ENCODE measurements at regions not wholly inside any gene's neighbourhood (a gene's known extent, or its start where the extent isn't known, plus 50 kb on each side); places are given as distances from the start of the nearest gene placed in this dataset.

GRCh38 chr2:167900435-167901114, 346.8 kb downstream of the STK39 start:
- DNase-seq (ENCODE audit: insufficient read length, low spot score) (no peak), FAIRE-seq (no peak)
- TF ChIP-seq POLR2A (IDR thresholded peaks at IDR 0.05; ENCODE audit: low read depth, low read length) = no peak

GRCh38 chr2:167898340-167898739, 349.1 kb downstream of the STK39 start:
- no peak for DNase-seq (ENCODE audit: insufficient read length, low spot score)
- FAIRE-seq = no peak
- TF ChIP-seq POLR2A (IDR thresholded peaks at IDR 0.05; ENCODE audit: low read depth, low read length) = no peak

DNA sequence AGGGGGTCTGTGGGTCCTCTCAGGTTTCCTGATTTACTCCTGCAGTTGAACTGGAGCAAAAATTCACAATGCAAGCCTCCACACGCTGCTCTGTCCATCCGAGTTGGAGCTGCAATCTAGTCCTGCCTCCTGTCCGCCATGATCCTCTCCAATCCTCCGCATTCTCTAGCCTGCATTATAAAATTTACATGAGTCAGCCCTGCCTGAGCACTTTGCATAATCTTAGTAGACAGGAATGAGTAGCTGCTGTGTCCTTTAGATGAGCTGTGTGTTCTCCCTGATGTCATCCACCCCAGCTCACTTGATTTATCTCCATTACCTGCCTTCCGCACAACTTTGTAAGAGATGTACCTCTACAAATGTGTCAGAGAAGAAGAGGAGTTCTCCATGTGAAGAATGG, 355.6 kb downstream of the STK39 start:
- no peak for FAIRE-seq

GRCh38 chr2:167890739-167891138, 356.7 kb downstream of the STK39 start:
- no peak for TF ChIP-seq POLR2A (IDR thresholded peaks at IDR 0.05; ENCODE audit: low read depth, low read length)
- DNase-seq (ENCODE audit: insufficient read length, low spot score) (no peak), FAIRE-seq (no peak)

More for the DNA sequence above, 355.6 kb downstream of the STK39 start:
- DNase-seq (ENCODE audit: insufficient read length, low spot score) = no peak
- TF ChIP-seq POLR2A (IDR thresholded peaks at IDR 0.05; ENCODE audit: low read depth, low read length) = no peak

DNA sequence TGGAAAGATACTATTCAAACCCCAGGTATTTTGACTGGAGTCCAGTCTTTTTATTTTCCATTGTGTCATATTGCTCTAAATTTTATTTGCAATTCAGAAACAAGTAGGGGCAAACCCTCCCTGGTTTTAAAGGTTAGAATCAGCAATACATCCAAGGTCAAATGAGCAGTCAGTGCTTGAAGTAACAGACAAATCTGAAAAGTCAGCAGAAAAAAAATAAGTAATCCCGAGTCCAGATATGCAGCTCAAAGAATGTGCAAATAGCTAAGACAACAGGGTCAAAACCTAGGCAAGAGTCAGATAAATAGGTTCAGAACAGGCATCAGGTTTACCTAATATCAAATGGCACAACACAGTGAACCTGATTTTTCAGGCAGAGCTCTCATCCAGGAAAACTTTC, 367.0 kb downstream of the STK39 start:
- TF ChIP-seq POLR2A (IDR thresholded peaks at IDR 0.05; ENCODE audit: low read depth, low read length) = no peak
- DNase-seq (ENCODE audit: insufficient read length, low spot score) (no peak), FAIRE-seq (no peak)

GRCh38 chr2:167875529-167875928, 371.9 kb downstream of the STK39 start:
- DNase-seq (ENCODE audit: insufficient read length, low spot score) = no peak
- FAIRE-seq = no peak
- TF ChIP-seq POLR2A (IDR thresholded peaks at IDR 0.05; ENCODE audit: low read depth, low read length) = no peak

DNA sequence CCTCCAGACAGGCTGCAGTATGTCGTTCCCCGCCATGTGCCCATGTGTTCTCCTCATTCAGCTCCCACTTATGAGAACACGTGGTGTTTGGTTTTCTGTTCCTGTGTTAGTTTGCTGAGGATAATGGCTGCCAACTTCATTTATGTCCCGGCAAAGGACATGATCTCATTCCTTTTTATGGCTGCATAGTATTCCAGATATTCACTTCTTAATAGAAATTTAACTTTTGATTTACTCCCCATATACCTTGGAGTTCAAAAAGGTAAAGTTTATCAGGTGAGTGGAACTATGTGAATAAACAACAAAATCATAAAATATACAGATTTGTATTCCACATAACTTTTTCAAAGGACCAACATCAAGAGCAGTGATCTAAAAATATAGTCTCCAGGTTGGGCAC, 372.6 kb downstream of the STK39 start:
- no peak for TF ChIP-seq POLR2A (IDR thresholded peaks at IDR 0.05; ENCODE audit: low read depth, low read length)
- DNase-seq (ENCODE audit: insufficient read length, low spot score) (no peak), FAIRE-seq (no peak)

- TF ChIP-seq POLR2A (IDR thresholded peaks at IDR 0.05; ENCODE audit: low read depth, low read length) = no peak
- FAIRE-seq (no peak), DNase-seq (ENCODE audit: insufficient read length, low spot score) (no peak)
These were observed 376.1 kb downstream of the STK39 start for GRCh38 chr2:167871286-167871685.

GRCh38 chr2:167869200-167869599, 378.2 kb downstream of the STK39 start:
- DNase-seq (ENCODE audit: insufficient read length, low spot score) = no peak
- no peak for FAIRE-seq
- TF ChIP-seq POLR2A (IDR thresholded peaks at IDR 0.05; ENCODE audit: low read depth, low read length) = no peak

DNA sequence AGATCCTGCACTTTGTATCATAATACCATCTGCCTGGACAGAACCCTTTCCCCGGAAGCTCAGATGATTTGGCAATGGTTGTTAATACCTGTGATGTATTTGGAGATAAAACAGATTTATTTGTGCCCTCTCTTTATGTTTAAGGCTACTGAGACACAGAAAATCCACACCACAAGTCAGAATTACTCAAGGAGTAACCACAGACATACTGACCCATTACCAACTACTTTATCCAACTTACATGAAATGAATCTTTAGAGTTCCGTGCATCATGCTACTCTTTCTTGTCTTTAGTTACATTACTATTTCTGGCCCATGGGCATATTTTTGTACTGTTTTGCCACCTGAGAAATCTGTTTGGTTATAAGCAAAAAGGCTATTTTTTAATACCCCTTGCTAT, 384.0 kb downstream of the STK39 start:
- no peak for TF ChIP-seq POLR2A (IDR thresholded peaks at IDR 0.05; ENCODE audit: low read depth, low read length)
- DNase-seq (ENCODE audit: insufficient read length, low spot score) (no peak), FAIRE-seq (no peak)

DNA sequence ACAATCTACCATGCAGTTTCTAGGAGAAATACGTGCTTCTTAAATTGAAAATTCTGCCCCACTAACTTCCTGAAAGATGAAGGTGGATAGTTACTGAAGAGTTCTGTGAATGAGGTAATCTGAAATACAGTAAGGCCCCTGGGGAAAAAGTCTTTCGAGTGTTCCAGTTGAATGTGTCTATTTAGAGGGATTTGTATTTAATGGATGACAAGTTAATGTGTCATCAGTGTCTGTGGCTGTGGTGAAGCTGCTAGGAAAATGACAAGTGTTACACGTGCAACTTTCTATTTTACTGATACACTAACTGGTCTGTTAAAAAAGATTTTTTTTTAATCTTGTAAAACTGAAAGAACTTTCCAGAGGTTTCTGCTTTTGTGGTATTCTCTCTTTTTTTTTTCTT, 384.6 kb downstream of the STK39 start:
- no peak for FAIRE-seq
- peak; percentile 11 for DNase-seq (ENCODE audit: insufficient read length, low spot score)
- TF ChIP-seq POLR2A (IDR thresholded peaks at IDR 0.05; ENCODE audit: low read depth, low read length) = no peak

DNA sequence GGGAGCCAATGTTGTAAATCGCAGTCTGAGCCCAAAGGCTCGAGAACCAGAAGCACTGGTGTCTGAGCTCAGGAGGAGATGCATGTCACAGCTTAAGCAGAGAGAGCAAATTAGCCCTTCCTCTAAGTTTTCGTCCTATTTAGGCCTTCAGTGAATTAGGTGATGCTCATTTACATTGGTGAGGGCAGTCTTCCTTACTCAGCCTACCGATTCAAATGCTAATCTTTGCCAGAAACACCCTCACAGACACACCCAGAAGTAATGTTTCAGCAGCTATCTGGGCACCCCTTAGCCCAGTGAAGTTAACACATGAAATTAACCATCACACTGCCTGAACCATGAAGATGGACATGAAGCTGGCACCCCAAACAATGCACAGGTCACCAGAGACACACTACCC, 385.1 kb downstream of the STK39 start:
- FAIRE-seq = no peak
- DNase-seq (ENCODE audit: insufficient read length, low spot score) = no peak
- no peak for TF ChIP-seq POLR2A (IDR thresholded peaks at IDR 0.05; ENCODE audit: low read depth, low read length)

GRCh38 chr2:167861574-167862193, 385.7 kb downstream of the STK39 start:
- no peak for FAIRE-seq
- no peak for DNase-seq (ENCODE audit: insufficient read length, low spot score)
- TF ChIP-seq POLR2A (IDR thresholded peaks at IDR 0.05; ENCODE audit: low read depth, low read length) = no peak

DNA sequence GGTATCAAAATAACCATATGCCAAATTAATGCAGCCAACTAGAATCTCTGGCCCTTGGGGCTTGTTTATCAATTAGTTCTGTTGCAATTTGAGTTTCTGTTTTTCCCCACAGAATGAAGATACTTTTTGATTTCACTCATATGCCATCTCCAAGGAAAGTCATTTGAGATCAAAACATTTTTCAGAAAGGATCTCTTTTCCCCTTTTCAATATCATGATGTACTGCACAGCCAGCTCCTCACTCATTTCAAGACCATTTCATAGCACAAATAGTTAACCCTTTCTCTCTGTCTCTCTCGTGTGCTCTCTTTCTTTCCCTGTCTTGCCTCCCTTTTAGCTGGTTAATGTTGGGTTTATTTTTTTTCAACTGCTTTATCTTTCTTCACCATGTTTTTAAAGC, 387.3 kb downstream of the STK39 start:
- FAIRE-seq (no peak), DNase-seq (ENCODE audit: insufficient read length, low spot score) (no peak)
- TF ChIP-seq POLR2A (IDR thresholded peaks at IDR 0.05; ENCODE audit: low read depth, low read length) = no peak

DNA sequence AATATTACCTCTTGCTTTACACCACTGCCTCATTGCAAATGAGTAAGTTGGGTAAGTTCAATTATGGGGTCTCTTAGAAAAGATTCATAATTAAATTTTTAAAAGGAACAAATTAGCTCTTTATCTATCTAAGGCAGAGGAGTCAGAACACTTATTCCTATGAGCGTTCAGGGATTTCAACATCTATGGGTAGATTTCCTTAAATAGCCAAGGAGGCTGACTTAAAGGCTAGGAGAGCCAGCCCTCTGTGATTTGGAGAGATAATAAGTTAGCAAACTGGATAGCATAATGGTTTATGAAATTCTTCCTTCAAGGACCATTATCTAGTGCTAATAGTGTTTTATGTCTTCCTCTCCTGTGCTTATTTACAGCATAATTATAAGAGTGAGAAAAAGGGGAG, 387.7 kb downstream of the STK39 start:
- TF ChIP-seq POLR2A (IDR thresholded peaks at IDR 0.05; ENCODE audit: low read depth, low read length) = no peak
- DNase-seq (ENCODE audit: insufficient read length, low spot score) = no peak
- FAIRE-seq = no peak

Data from H54 (cell line).